ENCODE measurements at regions not wholly inside any gene's neighbourhood (a gene's known extent, or its start where the extent isn't known, plus 50 kb on each side); places are given as distances from the start of the nearest gene placed in this dataset.

GRCh38 chrX:149370097-149370496 is 135.0 kb downstream of the IDS start:
- no peak for TF ChIP-seq CTCF (IDR thresholded peaks at IDR 0.05; ENCODE audit: low read depth, low read length, missing control alignments)
- DNase-seq (ENCODE audit: extremely low read depth, low read depth): no peak
- H3K4me3 ChIP-seq (replicated peaks; ENCODE audit: low read depth, low read length): no peak overlapping the region

GRCh38 chrX:149365552-149365951 is 139.6 kb downstream of the IDS start:
- DNase-seq (ENCODE audit: extremely low read depth, low read depth): no peak
- no peak for TF ChIP-seq CTCF (IDR thresholded peaks at IDR 0.05; ENCODE audit: low read depth, low read length, missing control alignments)

GRCh38 chrX:149365061-149365460 is 140.0 kb downstream of the IDS start:
- H3K4me3 ChIP-seq (replicated peaks; ENCODE audit: low read depth, low read length): no peak overlapping the region
- TF ChIP-seq CTCF (IDR thresholded peaks at IDR 0.05; ENCODE audit: low read depth, low read length, missing control alignments): no peak
- no peak for DNase-seq (ENCODE audit: extremely low read depth, low read depth)

More at GRCh38 chrX:149365552-149365951, 139.6 kb downstream of the IDS start:
- H3K4me3 ChIP-seq (replicated peaks; ENCODE audit: low read depth, low read length): no peak overlapping the region

- DNase-seq (ENCODE audit: extremely low read depth, low read depth): no peak
- TF ChIP-seq CTCF (IDR thresholded peaks at IDR 0.05; ENCODE audit: low read depth, low read length, missing control alignments): no peak
- no peak overlapping the region for H3K4me3 ChIP-seq (replicated peaks; ENCODE audit: low read depth, low read length)
These were observed 141.1 kb downstream of the IDS start for GRCh38 chrX:149363965-149364364.

- no peak for DNase-seq (ENCODE audit: extremely low read depth, low read depth)
- no peak overlapping the region for H3K4me3 ChIP-seq (replicated peaks; ENCODE audit: low read depth, low read length)
- TF ChIP-seq CTCF (IDR thresholded peaks at IDR 0.05; ENCODE audit: low read depth, low read length, missing control alignments): no peak
These were observed 158.8 kb downstream of the IDS start for GRCh38 chrX:149346306-149346705.

GRCh38 chrX:149322316-149322715 is 182.8 kb downstream of the IDS start:
- no peak overlapping the region for H3K4me3 ChIP-seq (replicated peaks; ENCODE audit: low read depth, low read length)
- DNase-seq (ENCODE audit: extremely low read depth, low read depth): no peak
- no peak for TF ChIP-seq CTCF (IDR thresholded peaks at IDR 0.05; ENCODE audit: low read depth, low read length, missing control alignments)

- no peak overlapping the region for H3K4me3 ChIP-seq (replicated peaks; ENCODE audit: low read depth, low read length)
- TF ChIP-seq CTCF (IDR thresholded peaks at IDR 0.05; ENCODE audit: low read depth, low read length, missing control alignments): no peak
- no peak for DNase-seq (ENCODE audit: extremely low read depth, low read depth)
These were observed 191.2 kb downstream of the IDS start for GRCh38 chrX:149313871-149314371.

Data from HFF-Myc (cell line).